Right atrium auricular region (tissue), 2 donors: ENCODE measurements at regions not wholly inside any gene's neighbourhood (a gene's known extent, or its start where the extent isn't known, plus 50 kb on each side); places are given as distances from the start of the nearest gene placed in this dataset.
A peak's percentile ranks its signal among the peaks of the same experiment; 100 is the strongest.

Experiments
- DNase-seq: peaks from one replicate; pipeline ENCODE4 v3.0.0-alpha.2; 2019; ENCODE audit warnings: low spot score
- H3K27ac ChIP-seq, 2 donors: fragments of 200-600 bp; sonication (generic); 1 replicate in 1 of 2; 2 replicates in 1 of 2; pipeline ENCODE4 v1.5.1; 2016 to 2019
- H3K27me3 ChIP-seq, 2 donors: fragments of 200-600 bp; sonication (generic); one replicate each; pipeline versions ENCODE4 v1.5.1 to v1.6.0; 2017 to 2019
- H3K36me3 ChIP-seq: fragments of 200-600 bp; sonication (generic); one replicate; pipeline ENCODE4 v1.5.1; 2016
- H3K4me1 ChIP-seq, 2 donors: fragments of 200-600 bp; sonication (generic); one replicate each; pipeline versions ENCODE4 v1.5.1 to v1.6.0; 2017 to 2019
- H3K4me3 ChIP-seq, 2 donors: fragments of 200-600 bp; sonication (generic); 1 replicate in 1 of 2; 2 replicates in 1 of 2; pipeline ENCODE4 v1.5.1; 2017 to 2019; ENCODE audit warnings: mild to moderate bottlenecking in 1 of 2, moderate library complexity in 1 of 2
- H3K9me3 ChIP-seq, 2 donors: fragments of 200-600 bp; sonication (generic); one replicate each; pipeline ENCODE4 v1.5.1; 2019
- TF ChIP-seq, protein P1 (sequence below), 2 donors: fragments of 200-600 bp; sonication (generic); IDR thresholded peaks; one replicate each; pipeline ENCODE4 v1.5.1; 2019; ENCODE audit warnings: antibody characterized with exemption in 2 of 2

DNA sequence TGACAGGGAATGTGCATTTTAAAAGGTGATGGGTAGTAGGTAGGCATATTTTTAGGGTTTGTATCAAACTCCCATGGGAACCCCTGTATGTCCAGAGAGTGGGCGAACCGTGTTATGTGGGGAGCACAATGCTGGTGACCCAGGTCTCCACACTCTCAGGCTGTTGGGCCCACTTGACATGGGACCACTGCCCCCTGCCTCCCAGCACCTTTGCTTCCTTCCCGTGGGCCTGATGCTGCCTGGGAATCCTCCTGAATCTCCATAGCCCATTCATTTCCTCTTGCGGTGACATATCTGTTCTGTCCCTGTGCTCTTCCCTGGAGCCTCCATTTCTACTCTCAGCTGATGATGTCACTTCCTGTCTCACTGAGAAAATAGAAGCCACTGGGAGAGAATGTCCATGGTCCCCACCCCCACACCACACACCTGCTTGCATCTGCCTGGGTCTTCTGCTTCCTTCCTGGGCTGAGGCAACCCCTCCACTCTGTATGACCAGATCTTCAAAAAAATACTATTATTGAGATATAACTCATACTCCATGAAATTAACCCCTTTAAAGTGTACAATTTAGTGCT lies 55.8 kb upstream of the THY1 start:
- peak; percentile 18 for DNase-seq
- TF ChIP-seq, protein P1, sequence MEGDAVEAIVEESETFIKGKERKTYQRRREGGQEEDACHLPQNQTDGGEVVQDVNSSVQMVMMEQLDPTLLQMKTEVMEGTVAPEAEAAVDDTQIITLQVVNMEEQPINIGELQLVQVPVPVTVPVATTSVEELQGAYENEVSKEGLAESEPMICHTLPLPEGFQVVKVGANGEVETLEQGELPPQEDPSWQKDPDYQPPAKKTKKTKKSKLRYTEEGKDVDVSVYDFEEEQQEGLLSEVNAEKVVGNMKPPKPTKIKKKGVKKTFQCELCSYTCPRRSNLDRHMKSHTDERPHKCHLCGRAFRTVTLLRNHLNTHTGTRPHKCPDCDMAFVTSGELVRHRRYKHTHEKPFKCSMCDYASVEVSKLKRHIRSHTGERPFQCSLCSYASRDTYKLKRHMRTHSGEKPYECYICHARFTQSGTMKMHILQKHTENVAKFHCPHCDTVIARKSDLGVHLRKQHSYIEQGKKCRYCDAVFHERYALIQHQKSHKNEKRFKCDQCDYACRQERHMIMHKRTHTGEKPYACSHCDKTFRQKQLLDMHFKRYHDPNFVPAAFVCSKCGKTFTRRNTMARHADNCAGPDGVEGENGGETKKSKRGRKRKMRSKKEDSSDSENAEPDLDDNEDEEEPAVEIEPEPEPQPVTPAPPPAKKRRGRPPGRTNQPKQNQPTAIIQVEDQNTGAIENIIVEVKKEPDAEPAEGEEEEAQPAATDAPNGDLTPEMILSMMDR (IDR thresholded peaks at IDR 0.05), result no peak
- Histone ChIP-seq H3K4me1 (peaks cover 0 to 10% of the 10 kb centered on the region in 2 donors), H3K4me3 (no peak overlapping the region), H3K27me3 (no peaks in the 10 kb centered on the region), H3K36me3 (no peaks in the 10 kb centered on the region), H3K27ac (no peak overlapping the region), H3K9me3 (no peaks in the 10 kb centered on the region)

- no peaks in the 10 kb centered on the region for H3K9me3 ChIP-seq
- H3K27ac ChIP-seq, result no peak overlapping the region
- DNase-seq, result peak; percentile 55
- no peak overlapping the region for H3K4me3 ChIP-seq
- TF ChIP-seq, protein P1 (IDR thresholded peaks at IDR 0.05), result no peak
- H3K27me3 ChIP-seq, result no peaks in the 10 kb centered on the region
- peaks cover 0 to 10% of the 10 kb centered on the region in 2 donors for H3K4me1 ChIP-seq
- H3K36me3 ChIP-seq, result no peaks in the 10 kb centered on the region
Observed at GRCh38 chr11:119476666-119477331, 53.8 kb upstream of the THY1 start.

DNA sequence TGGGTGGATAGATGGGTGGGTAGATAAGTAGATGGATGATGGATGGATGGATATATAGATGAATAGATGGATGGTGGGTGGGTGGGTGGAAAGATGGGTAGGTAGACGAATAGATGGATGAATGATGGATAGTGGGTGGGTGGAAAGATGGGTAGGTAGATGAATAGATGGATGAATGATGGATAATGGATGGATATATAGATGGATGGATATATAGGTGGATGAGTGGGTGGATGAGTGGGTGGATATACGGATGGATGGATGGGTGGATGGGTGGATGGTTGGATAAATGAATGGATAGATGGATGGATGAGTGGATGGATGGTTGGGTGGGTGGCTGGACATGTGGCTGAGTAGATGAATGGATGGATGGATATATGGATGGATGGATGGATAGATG lies 53.1 kb upstream of the THY1 start:
- Histone ChIP-seq H3K9me3 (no peaks in the 10 kb centered on the region), H3K27me3 (no peaks in the 10 kb centered on the region), H3K27ac (no peak overlapping the region), H3K36me3 (no peaks in the 10 kb centered on the region), H3K4me3 (no peak overlapping the region), H3K4me1 (peaks cover 0 to 3% of the 10 kb centered on the region in 2 donors)
- TF ChIP-seq, protein P1 (IDR thresholded peaks at IDR 0.05), result no peak
- DNase-seq, result peak; percentile 2

- no peak overlapping the region for H3K27ac ChIP-seq
- no peak overlapping the region for H3K4me3 ChIP-seq
- H3K36me3 ChIP-seq, result no peaks in the 10 kb centered on the region
- H3K4me1 ChIP-seq, result peaks cover 0 to 5% of the 10 kb centered on the region in 2 donors
- TF ChIP-seq, protein P1 (IDR thresholded peaks at IDR 0.05), result peak; percentile 79 to 90
- no peaks in the 10 kb centered on the region for H3K27me3 ChIP-seq
- DNase-seq, result peak; percentile 69
- H3K9me3 ChIP-seq, result no peaks in the 10 kb centered on the region
Observed at GRCh38 chr11:119474682-119475596, 52.0 kb upstream of the THY1 start.

GRCh38 chr11:119473901-119474681 lies 51.1 kb upstream of the THY1 start:
- DNase-seq, result no peak
- H3K27ac ChIP-seq, result no peak overlapping the region
- TF ChIP-seq, protein P1 (IDR thresholded peaks at IDR 0.05), result no peak
- no peaks in the 10 kb centered on the region for H3K9me3 ChIP-seq
- H3K4me3 ChIP-seq, result no peak overlapping the region
- H3K4me1 ChIP-seq, result peaks cover 0 to 5% of the 10 kb centered on the region in 2 donors
- H3K27me3 ChIP-seq, result no peaks in the 10 kb centered on the region
- no peaks in the 10 kb centered on the region for H3K36me3 ChIP-seq
